ENCODE measurements at regions not wholly inside any gene's neighbourhood (a gene's known extent, or its start where the extent isn't known, plus 50 kb on each side); places are given as distances from the start of the nearest gene placed in this dataset.
"Not testable (repeated sequence)": the region's sequence is repeated elsewhere in the genome, so short reads cannot be mapped to it uniquely, and the experiment has no call there.

- H3K4me1 Mint-ChIP-seq, result no peaks in the 10 kb centered on the region
- no peak for ATAC-seq (replicated peaks)
- no peak overlapping the region for H3K27ac Mint-ChIP-seq
- no peaks in the 10 kb centered on the region for H3K9me3 Mint-ChIP-seq
- H3K36me3 Mint-ChIP-seq (ENCODE audit: low read depth), result no peaks in the 10 kb centered on the region
- H3K27me3 Mint-ChIP-seq, result peaks cover 29% of the 10 kb centered on the region
- H3K4me3 Mint-ChIP-seq, result no peak overlapping the region
Observed at GRCh38 chr6:2611092-2611491, 139.6 kb downstream of the MYLK4 start.

- H3K4me1 Mint-ChIP-seq, result no peaks in the 10 kb centered on the region
- no peak overlapping the region for H3K27ac Mint-ChIP-seq
- no peaks in the 10 kb centered on the region for H3K9me3 Mint-ChIP-seq
- H3K36me3 Mint-ChIP-seq (ENCODE audit: low read depth), result no peaks in the 10 kb centered on the region
- no peak for ATAC-seq (replicated peaks)
- H3K27me3 Mint-ChIP-seq, result peaks cover 22% of the 10 kb centered on the region
- no peak overlapping the region for H3K4me3 Mint-ChIP-seq
Observed at GRCh38 chr6:2608503-2608902, 142.2 kb downstream of the MYLK4 start.

- peaks cover 15% of the 10 kb centered on the region for H3K27me3 Mint-ChIP-seq
- no peaks in the 10 kb centered on the region for H3K36me3 Mint-ChIP-seq (ENCODE audit: low read depth)
- ATAC-seq (replicated peaks), result no peak
- H3K4me3 Mint-ChIP-seq, result no peak overlapping the region
- H3K9me3 Mint-ChIP-seq, result no peaks in the 10 kb centered on the region
- no peak overlapping the region for H3K27ac Mint-ChIP-seq
- no peaks in the 10 kb centered on the region for H3K4me1 Mint-ChIP-seq
Observed at GRCh38 chr6:2600363-2600762, 150.4 kb downstream of the MYLK4 start.

DNA sequence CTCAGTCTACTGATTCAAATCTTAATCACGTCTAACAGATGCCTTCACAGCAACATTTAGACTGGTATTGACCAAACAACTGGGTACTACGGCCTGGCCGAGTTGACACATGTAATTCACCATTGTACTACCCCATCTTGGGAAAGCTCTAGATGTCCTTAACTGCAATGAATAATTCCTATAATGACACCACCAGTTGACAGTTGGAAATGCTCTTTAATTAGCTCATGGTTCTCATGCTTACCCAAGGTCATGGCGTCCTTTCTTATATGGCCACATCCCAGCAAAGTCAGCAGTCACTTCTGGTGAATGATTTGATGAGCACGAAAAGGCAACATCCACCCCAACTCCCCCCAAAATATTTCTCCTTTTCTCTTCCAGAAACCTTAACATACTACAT lies 150.9 kb downstream of the MYLK4 start:
- no peak for ATAC-seq (replicated peaks)
- Mint-ChIP-seq H3K4me1 (no peaks in the 10 kb centered on the region), H3K27me3 (peaks cover 15% of the 10 kb centered on the region), H3K36me3 (ENCODE audit: low read depth) (no peaks in the 10 kb centered on the region), H3K9me3 (no peaks in the 10 kb centered on the region), H3K27ac (no peak overlapping the region), H3K4me3 (no peak overlapping the region)

- Mint-ChIP-seq H3K4me3 (no peak overlapping the region), H3K4me1 (no peaks in the 10 kb centered on the region), H3K36me3 (ENCODE audit: low read depth) (no peaks in the 10 kb centered on the region), H3K27ac (no peak overlapping the region), H3K27me3 (peaks cover 15% of the 10 kb centered on the region), H3K9me3 (no peaks in the 10 kb centered on the region)
- no peak for ATAC-seq (replicated peaks)
Observed at GRCh38 chr6:2598867-2599266, 151.9 kb downstream of the MYLK4 start.

DNA sequence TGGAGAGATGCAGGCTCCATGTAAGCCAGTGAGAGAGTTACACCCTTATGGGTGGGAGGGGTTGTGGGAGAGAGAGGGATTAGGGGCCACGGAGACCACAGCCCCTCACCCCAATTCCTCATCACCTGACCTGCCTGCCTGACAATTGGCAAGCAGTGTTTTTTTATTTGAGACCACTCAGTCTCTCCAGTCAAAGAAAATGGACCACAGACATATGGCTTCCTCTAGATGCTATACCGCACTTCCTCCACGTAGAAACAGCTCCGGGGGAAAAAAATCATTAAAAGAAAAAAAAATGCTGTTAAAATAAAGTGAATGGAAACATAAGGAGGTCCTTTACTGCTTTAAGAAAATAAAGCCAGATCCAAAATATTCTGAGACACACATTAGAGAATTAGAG lies 152.7 kb downstream of the MYLK4 start:
- Mint-ChIP-seq H3K27ac (no peak overlapping the region), H3K9me3 (no peaks in the 10 kb centered on the region), H3K4me1 (no peaks in the 10 kb centered on the region), H3K36me3 (ENCODE audit: low read depth) (no peaks in the 10 kb centered on the region), H3K4me3 (no peak overlapping the region), H3K27me3 (peaks cover 16% of the 10 kb centered on the region)
- no peak for ATAC-seq (replicated peaks)

- not testable (repeated sequence) for H3K27ac Mint-ChIP-seq; H3K9me3 Mint-ChIP-seq; H3K4me3 Mint-ChIP-seq; ATAC-seq (replicated peaks); H3K4me1 Mint-ChIP-seq; H3K36me3 Mint-ChIP-seq (ENCODE audit: low read depth)
- peaks cover 16% of the 10 kb centered on the region for H3K27me3 Mint-ChIP-seq
Observed at GRCh38 chr6:2597457-2597856, 153.3 kb downstream of the MYLK4 start.

DNA sequence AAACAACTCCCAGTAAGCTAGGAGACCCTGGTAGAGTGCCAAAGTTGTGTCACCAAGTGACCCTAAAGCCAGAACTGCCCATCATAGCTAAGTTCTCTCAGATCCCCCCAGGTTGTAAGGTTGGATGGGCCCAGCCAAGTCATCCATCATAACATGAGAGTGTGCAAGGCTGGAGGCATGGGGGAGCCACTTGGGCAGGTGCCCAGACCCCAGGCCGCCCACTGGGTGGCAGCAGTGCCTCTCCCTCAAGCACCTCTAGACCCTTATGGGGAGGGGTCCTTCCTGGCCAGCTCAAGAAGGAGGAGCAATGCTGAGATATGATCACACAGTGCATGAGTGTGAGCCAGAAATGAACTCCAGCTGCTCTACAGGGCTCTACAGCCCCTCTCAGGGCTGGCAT lies 154.5 kb downstream of the MYLK4 start:
- no peaks in the 10 kb centered on the region for H3K4me1 Mint-ChIP-seq
- ATAC-seq (replicated peaks), result no peak
- H3K4me3 Mint-ChIP-seq, result no peak overlapping the region
- H3K27me3 Mint-ChIP-seq, result peaks cover 16% of the 10 kb centered on the region
- no peak overlapping the region for H3K27ac Mint-ChIP-seq
- no peaks in the 10 kb centered on the region for H3K36me3 Mint-ChIP-seq (ENCODE audit: low read depth)
- H3K9me3 Mint-ChIP-seq, result no peaks in the 10 kb centered on the region

DNA sequence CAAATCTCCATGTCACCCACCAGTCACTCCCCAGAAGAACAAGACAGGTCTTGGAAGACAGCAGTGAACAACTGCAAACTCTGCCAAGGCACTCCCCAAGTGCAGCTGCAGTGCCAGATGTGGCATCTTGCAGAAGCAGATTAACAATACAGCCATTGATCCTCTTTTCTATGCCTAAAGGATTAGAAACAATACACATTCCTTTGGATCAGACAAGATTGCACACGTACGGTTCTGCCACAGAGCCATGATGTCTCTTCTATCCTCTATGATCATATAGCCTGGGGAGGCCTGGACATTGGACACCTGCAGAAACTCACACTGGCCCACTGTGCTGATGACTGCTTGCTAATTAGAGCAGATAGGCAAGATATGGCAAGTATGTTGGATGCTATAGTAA lies 155.9 kb downstream of the MYLK4 start:
- peaks cover 19% of the 10 kb centered on the region for H3K27me3 Mint-ChIP-seq
- no peaks in the 10 kb centered on the region for H3K9me3 Mint-ChIP-seq
- H3K4me3 Mint-ChIP-seq, result no peak overlapping the region
- no peak overlapping the region for H3K27ac Mint-ChIP-seq
- no peaks in the 10 kb centered on the region for H3K4me1 Mint-ChIP-seq
- no peak for ATAC-seq (replicated peaks)
- H3K36me3 Mint-ChIP-seq (ENCODE audit: low read depth), result no peaks in the 10 kb centered on the region

DNA sequence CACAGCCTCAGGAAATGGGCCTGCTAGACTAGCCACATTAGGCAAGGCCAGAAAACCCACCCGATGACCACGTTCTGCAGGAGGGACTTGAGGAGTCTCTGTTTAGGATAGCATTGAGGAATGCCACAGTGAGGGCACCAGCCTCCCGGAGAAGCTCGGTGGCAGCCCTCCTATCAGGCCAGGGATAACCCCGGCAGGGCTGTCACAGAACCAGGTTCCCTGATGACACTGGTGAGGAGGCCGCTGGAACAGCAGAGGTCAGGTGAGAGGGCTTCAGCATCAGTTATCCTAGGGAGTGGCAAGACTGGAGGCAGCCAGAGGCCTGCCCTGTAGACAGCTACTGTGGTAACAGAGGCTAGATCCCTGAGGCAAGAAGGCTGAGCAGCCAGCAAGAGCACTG lies 157.6 kb downstream of the MYLK4 start:
- no peak for ATAC-seq (replicated peaks)
- no peak overlapping the region for H3K27ac Mint-ChIP-seq
- H3K36me3 Mint-ChIP-seq (ENCODE audit: low read depth), result no peaks in the 10 kb centered on the region
- no peak overlapping the region for H3K4me3 Mint-ChIP-seq
- H3K9me3 Mint-ChIP-seq, result no peaks in the 10 kb centered on the region
- H3K27me3 Mint-ChIP-seq, result peaks cover 30% of the 10 kb centered on the region
- no peaks in the 10 kb centered on the region for H3K4me1 Mint-ChIP-seq

DNA sequence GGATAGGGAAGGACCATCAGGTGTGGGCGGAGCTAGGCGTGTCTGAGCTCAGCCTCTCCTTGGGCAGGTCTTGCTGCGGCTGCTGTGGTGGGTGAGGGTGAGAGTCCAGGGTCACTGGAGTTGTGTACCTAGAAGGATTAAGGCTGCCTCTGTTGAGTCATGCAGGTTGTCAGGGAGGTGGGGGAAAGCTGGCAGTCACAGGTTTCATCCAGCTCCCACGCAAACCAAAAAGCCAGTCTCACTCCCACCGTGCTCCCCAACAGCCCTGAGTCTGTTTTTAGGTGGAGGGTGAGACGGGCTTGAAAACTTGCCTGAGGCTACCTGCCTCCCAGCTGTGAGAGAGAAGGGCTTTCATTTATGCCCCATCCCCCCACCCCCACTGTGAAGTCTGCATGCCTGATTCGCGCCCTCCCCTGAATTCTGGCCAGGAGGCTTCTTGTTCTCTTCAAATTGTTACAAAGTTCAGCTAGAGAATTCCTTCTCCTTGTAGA lies 161.5 kb downstream of the MYLK4 start:
- H3K27me3 Mint-ChIP-seq, result peaks cover 44% of the 10 kb centered on the region
- ATAC-seq (replicated peaks), result no peak
- H3K9me3 Mint-ChIP-seq, result peaks cover 3% of the 10 kb centered on the region
- no peaks in the 10 kb centered on the region for H3K36me3 Mint-ChIP-seq (ENCODE audit: low read depth)
- H3K4me1 Mint-ChIP-seq, result no peaks in the 10 kb centered on the region
- H3K4me3 Mint-ChIP-seq, result no peak overlapping the region
- H3K27ac Mint-ChIP-seq, result no peak overlapping the region

DNA sequence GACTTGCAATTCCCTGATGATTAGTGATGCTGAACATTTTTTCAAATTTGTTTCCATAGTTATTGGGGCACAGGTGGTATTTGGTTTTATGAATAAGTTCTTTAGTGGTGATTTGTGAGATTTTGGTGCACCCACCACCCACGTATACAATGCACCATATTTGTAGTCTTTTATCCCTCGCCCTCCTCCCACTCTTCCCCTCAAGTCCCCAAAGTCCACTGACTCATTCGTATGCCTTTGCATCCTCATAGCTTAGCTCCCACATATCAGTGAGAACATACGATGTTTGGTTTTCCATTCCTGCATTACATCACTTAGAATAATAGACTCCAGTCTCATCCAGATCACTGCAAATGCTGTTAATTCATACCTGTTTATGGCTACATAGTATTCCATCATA lies 167.3 kb downstream of the MYLK4 start:
- Mint-ChIP-seq H3K9me3 (peaks cover 3% of the 10 kb centered on the region), H3K27me3 (peaks cover 45% of the 10 kb centered on the region), H3K36me3 (ENCODE audit: low read depth) (no peaks in the 10 kb centered on the region), H3K4me1 (no peaks in the 10 kb centered on the region), H3K4me3 (no peak overlapping the region), H3K27ac (no peak overlapping the region)
- ATAC-seq (replicated peaks), result no peak

DNA sequence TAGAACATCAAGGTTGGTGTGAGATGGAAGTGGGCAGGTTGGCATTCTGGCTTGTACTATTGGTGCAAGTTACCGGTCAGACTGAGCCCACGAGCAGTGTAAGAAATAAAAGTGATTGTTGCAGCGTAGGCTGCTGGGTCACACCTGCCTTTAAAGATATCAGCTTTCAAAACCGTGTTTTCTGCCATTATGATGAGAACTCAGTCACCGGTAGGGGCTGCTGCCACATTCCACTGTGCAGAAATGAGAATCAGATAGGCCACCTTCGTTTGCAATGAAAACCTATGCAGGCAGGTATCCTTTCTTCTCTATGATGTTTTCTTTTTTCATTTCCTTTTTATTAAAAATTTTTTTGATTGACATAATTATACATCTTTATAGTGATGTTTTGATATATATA lies 168.5 kb downstream of the MYLK4 start:
- Mint-ChIP-seq H3K36me3 (ENCODE audit: low read depth) (no peaks in the 10 kb centered on the region), H3K4me1 (no peaks in the 10 kb centered on the region), H3K27ac (no peak overlapping the region), H3K9me3 (peaks cover 3% of the 10 kb centered on the region), H3K4me3 (no peak overlapping the region), H3K27me3 (peaks cover 39% of the 10 kb centered on the region)
- ATAC-seq (replicated peaks), result no peak

GRCh38 chr6:2581611-2582010 lies 169.1 kb downstream of the MYLK4 start:
- H3K27me3 Mint-ChIP-seq, result peaks cover 40% of the 10 kb centered on the region
- H3K27ac Mint-ChIP-seq, result no peak overlapping the region
- no peaks in the 10 kb centered on the region for H3K4me1 Mint-ChIP-seq
- no peak for ATAC-seq (replicated peaks)
- H3K4me3 Mint-ChIP-seq, result no peak overlapping the region
- peaks cover 3% of the 10 kb centered on the region for H3K9me3 Mint-ChIP-seq
- no peaks in the 10 kb centered on the region for H3K36me3 Mint-ChIP-seq (ENCODE audit: low read depth)

GRCh38 chr6:2581011-2581410 lies 169.7 kb downstream of the MYLK4 start:
- peaks cover under 1% of the 10 kb centered on the region for H3K9me3 Mint-ChIP-seq
- H3K4me3 Mint-ChIP-seq, result no peak overlapping the region
- no peaks in the 10 kb centered on the region for H3K4me1 Mint-ChIP-seq
- H3K36me3 Mint-ChIP-seq (ENCODE audit: low read depth), result no peaks in the 10 kb centered on the region
- no peak for ATAC-seq (replicated peaks)
- peaks cover 34% of the 10 kb centered on the region for H3K27me3 Mint-ChIP-seq
- no peak overlapping the region for H3K27ac Mint-ChIP-seq

DNA sequence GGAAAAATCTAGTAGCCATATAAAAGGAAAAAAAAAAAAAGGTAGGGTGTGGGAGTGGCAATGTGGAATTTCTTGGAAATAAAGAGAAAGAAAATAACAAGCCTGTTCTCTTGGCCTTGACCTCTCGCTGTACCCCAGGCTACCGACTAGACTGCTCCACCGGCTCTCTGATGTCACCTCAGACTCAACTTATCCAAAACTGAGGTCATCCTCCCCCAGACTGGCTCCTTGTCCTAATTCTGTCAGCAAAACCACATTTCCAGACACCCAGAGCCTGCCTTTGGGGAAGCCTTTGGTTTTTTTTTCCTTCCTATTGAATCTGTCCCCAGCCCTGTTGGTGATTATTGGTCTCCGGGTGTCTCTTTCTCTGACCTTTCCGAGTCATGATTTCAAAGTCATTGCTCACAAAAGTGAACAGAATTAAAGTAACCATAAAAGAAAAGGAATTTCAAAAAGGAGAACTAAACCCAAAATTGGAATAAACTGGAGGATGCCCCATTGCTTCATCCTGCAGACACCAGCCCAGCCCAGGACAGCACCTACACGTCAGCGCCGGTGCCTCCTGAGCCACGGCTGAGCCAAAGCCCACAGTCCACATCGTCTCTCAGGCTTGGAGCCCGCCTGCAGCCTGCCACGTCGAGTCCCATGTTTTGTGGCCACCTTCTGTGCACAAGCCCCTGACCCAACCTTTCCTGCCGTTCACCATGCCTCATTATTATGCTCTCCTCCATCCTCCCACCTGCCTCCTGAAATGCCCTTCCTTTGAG lies 170.7 kb downstream of the MYLK4 start:
- Mint-ChIP-seq H3K9me3 (peaks cover 4% of the 10 kb centered on the region), H3K36me3 (ENCODE audit: low read depth) (no peaks in the 10 kb centered on the region), H3K4me1 (no peaks in the 10 kb centered on the region), H3K27ac (no peak overlapping the region), H3K27me3 (peaks cover 41% of the 10 kb centered on the region), H3K4me3 (no peak overlapping the region)
- no peak for ATAC-seq (replicated peaks)
